Astrocyte (in vitro differentiated cells and primary cell): ENCODE measurements at regions not wholly inside any gene's neighbourhood (a gene's known extent, or its start where the extent isn't known, plus 50 kb on each side); places are given as distances from the start of the nearest gene placed in this dataset.

Experiments
- CTCF ChIP-seq: IDR thresholded peaks from 2 replicates; pipeline ENCODE4 v1.5.1; 2011; ENCODE audit warnings: low read depth, mild to moderate bottlenecking, inconsistent platforms, low read length, moderate library complexity; ENCODE audit not compliant: insufficient read depth
- EZH2 ChIP-seq: IDR thresholded peaks from 2 replicates; pipeline ENCODE4 v1.6.1; 2012; ENCODE audit warnings: mild to moderate bottlenecking, low read length, inconsistent platforms; ENCODE audit not compliant: insufficient read depth

GRCh38 chr6:2531426-2532215, 219.1 kb downstream of the MYLK4 start:
- TF ChIP-seq EZH2 = no peak
- no peak for TF ChIP-seq CTCF
